GM23338 (cell line): ENCODE measurements at regions not wholly inside any gene's neighbourhood (a gene's known extent, or its start where the extent isn't known, plus 50 kb on each side); places are given as distances from the start of the nearest gene placed in this dataset.

Experiments
- ATAC-seq: fragments of 200-7000 bp; cut with Tn5 transposase; 3 replicates; pipeline ENCODE4 v1.9.1; 2020
- DNase-seq: peaks from one replicate; pipeline ENCODE4 v3.0.0-alpha.2; 2015; ENCODE audit warnings: low spot score
- H2AFZ ChIP-seq: fragments of 200-600 bp; sonication (generic); 2 replicates; pipeline ENCODE4 v1.8.0; 2016; ENCODE audit warnings: antibody characterized with exemption, mild to moderate bottlenecking, moderate library complexity
- H3F3A ChIP-seq: fragments of 200-600 bp; sonication (generic); replicated peaks from 2 replicates; pipeline ENCODE4 v1.8.0; 2017; ENCODE audit warnings: antibody characterized with exemption, mixed run types, low read depth
- H3K27ac ChIP-seq: fragments of 200-600 bp; sonication (generic); 2 replicates; pipeline ENCODE4 v1.6.1; 2016; ENCODE audit warnings: low read depth
- H3K27me3 ChIP-seq: fragments of 200-600 bp; sonication (generic); 2 replicates; pipeline ENCODE4 v1.8.0; 2016; ENCODE audit warnings: mild to moderate bottlenecking, mixed run types, moderate library complexity; ENCODE audit not compliant: insufficient read depth
- H3K36me3 ChIP-seq: fragments of 200-600 bp; sonication (generic); 2 replicates; pipeline ENCODE4 v1.8.0; 2016; ENCODE audit warnings: mild to moderate bottlenecking; ENCODE audit not compliant: insufficient read depth
- H3K4me1 ChIP-seq: fragments of 200-600 bp; sonication (generic); 2 replicates; pipeline ENCODE4 v1.8.0; 2016; ENCODE audit warnings: mild to moderate bottlenecking, moderate library complexity; ENCODE audit not compliant: insufficient read depth
- H3K4me2 ChIP-seq: fragments of 200-600 bp; sonication (generic); 2 replicates; pipeline ENCODE4 v1.7.1; 2017; ENCODE audit warnings: mixed run types
- H3K4me3 ChIP-seq: fragments of 200-600 bp; sonication (generic); 2 replicates; pipeline ENCODE4 v1.6.1; 2016; ENCODE audit warnings: mixed run types
- H3K79me2 ChIP-seq: fragments of 200-600 bp; sonication (generic); replicated peaks from 2 replicates; pipeline ENCODE4 v1.8.0; 2017; ENCODE audit warnings: mild to moderate bottlenecking; ENCODE audit not compliant: insufficient read depth
- H3K9me2 ChIP-seq: fragments of 200-600 bp; sonication (generic); 2 replicates; pipeline ENCODE4 v1.8.0; 2017; ENCODE audit not compliant: insufficient read depth
- H4K20me1 ChIP-seq: fragments of 200-600 bp; sonication (generic); replicated peaks from 2 replicates; pipeline ENCODE4 v1.8.0; 2017; ENCODE audit warnings: mild to moderate bottlenecking; ENCODE audit not compliant: insufficient read depth
- H3K27ac Mint-ChIP-seq: 2 replicates; pipeline ENCODE4 v1.8.0; 2020; ENCODE audit warnings: inconsistent platforms, mild to moderate bottlenecking, moderate library complexity, mixed read lengths
- H3K27me3 Mint-ChIP-seq: 3 replicates; pipeline ENCODE4 v1.8.0; 2022; ENCODE audit warnings: low read depth, mild to moderate bottlenecking, moderate library complexity, mixed read lengths, inconsistent platforms; ENCODE audit not compliant: insufficient read depth, poor library complexity
- H3K36me3 Mint-ChIP-seq: 3 replicates; pipeline ENCODE4 v1.8.0; 2021; ENCODE audit warnings: low read depth, mild to moderate bottlenecking, inconsistent platforms, moderate library complexity, mixed read lengths
- H3K4me1 Mint-ChIP-seq: 3 replicates; pipeline ENCODE4 v1.8.0; 2020; ENCODE audit warnings: mild to moderate bottlenecking, inconsistent platforms, mixed read lengths
- H3K4me3 Mint-ChIP-seq: 3 replicates; pipeline ENCODE4 v1.8.0; 2021; ENCODE audit warnings: moderate library complexity, mild to moderate bottlenecking, inconsistent platforms, mixed read lengths
- H3K9me3 Mint-ChIP-seq: 3 replicates; pipeline ENCODE4 v1.8.0; 2020; ENCODE audit warnings: moderate library complexity, mild to moderate bottlenecking, inconsistent platforms, mixed read lengths
- CTCF ChIP-seq, 2 experiments: fragments of 200-600 bp in 1 of 2; sonication (generic) in 1 of 2; conservative IDR thresholded peaks; 2 replicates each; pipeline versions ENCODE4 v1.5.1 to v1.6.1; 2016 to 2017; ENCODE audit warnings: antibody characterized with exemption in 2 of 2, low read depth in 2 of 2, mild to moderate bottlenecking in 2 of 2, moderate library complexity in 1 of 2
- ETS1 ChIP-seq: IDR thresholded peaks from 2 replicates; pipeline ENCODE4 v1.6.1; 2016; ENCODE audit warnings: antibody characterized with exemption
- EZH2 ChIP-seq: fragments of 200-600 bp; sonication (generic); IDR thresholded peaks from one replicate; pipeline ENCODE4 v1.8.0; 2017; ENCODE audit warnings: antibody characterized with exemption, mild to moderate bottlenecking, low read depth; ENCODE audit not compliant: unreplicated experiment
- EZH2phosphoT487 ChIP-seq: fragments of 200-600 bp; sonication (generic); IDR thresholded peaks from one replicate; pipeline ENCODE4 v1.8.1; 2018; ENCODE audit warnings: antibody characterized with exemption; ENCODE audit not compliant: unreplicated experiment
- JUNB ChIP-seq: IDR thresholded peaks from one replicate; pipeline ENCODE4 v1.6.1; 2016; ENCODE audit warnings: antibody characterized with exemption; ENCODE audit not compliant: unreplicated experiment
- NANOG ChIP-seq: IDR thresholded peaks from 2 replicates; pipeline ENCODE4 v1.6.1; 2016; ENCODE audit warnings: antibody characterized with exemption, borderline replicate concordance
- POLR2AphosphoS5 ChIP-seq: IDR thresholded peaks from 2 replicates; pipeline ENCODE4 v1.6.1; 2016; ENCODE audit warnings: antibody characterized with exemption, low read depth
- ZNF114 ChIP-seq: fragments of 250-450 bp; sonication (Bioruptor Pico); IDR thresholded peaks from 2 replicates; pipeline ENCODE4 v1.5.0; 2020; ENCODE audit warnings: mild to moderate bottlenecking, moderate library complexity
- ZNF331 ChIP-seq: fragments of 250-450 bp; sonication (Bioruptor Pico); IDR thresholded peaks from 2 replicates; pipeline ENCODE4 v1.5.0; 2020; ENCODE audit warnings: low read depth, mild to moderate bottlenecking, moderate library complexity
- ZNF462 ChIP-seq: fragments of 250-450 bp; sonication (Bioruptor Pico); IDR thresholded peaks from 2 replicates; pipeline ENCODE4 v1.5.0; 2020; ENCODE audit warnings: mild to moderate bottlenecking, moderate library complexity

GRCh38 chr2:172227719-172228118 lies 125.0 kb upstream of the DLX2 start (continued):
- TF ChIP-seq EZH2phosphoT487 = no peak
- no peak for TF ChIP-seq CTCF (conservative IDR thresholded peaks at IDR 0.05; ENCODE audit: low read depth in 2 of 2)
- TF ChIP-seq POLR2AphosphoS5 = no peak

- Histone ChIP-seq H4K20me1 (no peaks in the 10 kb centered on the region), H3K79me2 (no peaks in the 10 kb centered on the region), H3K36me3 (no peaks in the 10 kb centered on the region), H3K9me2 (peaks cover 2% of the 10 kb centered on the region; the same call in 1 of the 2 replicates), H3F3A (no peaks in the 10 kb centered on the region), H3K4me1 (peaks cover 4% of the 10 kb centered on the region; the same call in 1 of the 2 replicates), H3K27ac (no peak overlapping the region), H2AFZ (peak overlapping the region; percentile 78), H3K27me3 (peaks cover 8% of the 10 kb centered on the region; the same call in 1 of the 2 replicates), H3K4me3 (no peak overlapping the region), H3K4me2 (no peak overlapping the region)
- H3K27ac Mint-ChIP-seq = no peak overlapping the region
- no peak overlapping the region for H3K4me3 Mint-ChIP-seq
- ATAC-seq (no peak), DNase-seq (no peak)
- H3K36me3 Mint-ChIP-seq = no peaks in the 10 kb centered on the region
- H3K27me3 Mint-ChIP-seq = peaks cover 12% of the 10 kb centered on the region
- TF ChIP-seq ZNF331 (CRISPR knock-in tag) = no peak
- TF ChIP-seq NANOG = no peak
- no peak for TF ChIP-seq POLR2AphosphoS5
- no peak for TF ChIP-seq ZNF462 (CRISPR knock-in tag)
- TF ChIP-seq EZH2phosphoT487 = no peak
- TF ChIP-seq ETS1 = no peak
- TF ChIP-seq ZNF114 = no peak
- TF ChIP-seq EZH2 = no peak
- no peak for TF ChIP-seq JUNB
- no peaks in the 10 kb centered on the region for H3K9me3 Mint-ChIP-seq
- peaks cover 17% of the 10 kb centered on the region for H3K4me1 Mint-ChIP-seq
Observed at GRCh38 chr2:172228177-172228808, 125.6 kb upstream of the DLX2 start.
